T47D (cell line): ENCODE measurements at regions not wholly inside any gene's neighbourhood (a gene's known extent, or its start where the extent isn't known, plus 50 kb on each side); places are given as distances from the start of the nearest gene placed in this dataset.

Experiments
- DNase-seq, 2 experiments: peaks; one replicate each; pipeline versions ENCODE4 v3.0.0 to v3.0.0-alpha.2; 2011 to 2012; ENCODE audit warnings: low read depth in 1 of 2, low spot score in 1 of 2
- JUND ChIP-seq: IDR thresholded peaks from 2 replicates; pipeline ENCODE4 v1.6.1; 2012; ENCODE audit warnings: low read depth
- in situ Hi-C: cut with HindIII; loops from 2 replicates; pipeline ENCODE4 v1.10.0; 2016; ENCODE audit warnings: low sequenced_read_pairs, low pct_unique_long_range_greater_than_20kb

GRCh38 chr13:57353831-57354230 is 186.8 kb downstream of the PRR20E start:
- no peak for DNase-seq
- in situ Hi-C loops = no loop called here
- no peak for TF ChIP-seq JUND

- no peak for TF ChIP-seq JUND
- in situ Hi-C loops = no loop called here
- DNase-seq = no peak
These were observed 208.9 kb downstream of the PRR20E start for GRCh38 chr13:57375876-57376275.

- no peak for TF ChIP-seq JUND
- in situ Hi-C loops = no loop called here
- no peak for DNase-seq
These were observed 223.2 kb upstream of the PCDH17 start for GRCh38 chr13:57408312-57408711.

GRCh38 chr13:57409121-57409520 is 222.4 kb upstream of the PCDH17 start:
- no peak for TF ChIP-seq JUND
- in situ Hi-C loops = no loop called here
- DNase-seq = no peak

- in situ Hi-C loops = no loop called here
- no peak for TF ChIP-seq JUND
- no peak for DNase-seq
These were observed 221.9 kb upstream of the PCDH17 start for GRCh38 chr13:57409656-57410055.

GRCh38 chr13:57418067-57418677 is 213.4 kb upstream of the PCDH17 start:
- in situ Hi-C loops = no loop called here
- no peak for TF ChIP-seq JUND
- DNase-seq = no peak

GRCh38 chr13:57424379-57424778 is 207.2 kb upstream of the PCDH17 start:
- in situ Hi-C loops = no loop called here
- no peak for TF ChIP-seq JUND
- no peak for DNase-seq

- no peak for TF ChIP-seq JUND
- in situ Hi-C loops = no loop called here
- DNase-seq = no peak
These were observed 206.0 kb upstream of the PCDH17 start for GRCh38 chr13:57425531-57425930.

- in situ Hi-C loops = no loop called here
- DNase-seq = no peak
- no peak for TF ChIP-seq JUND
These were observed 194.0 kb upstream of the PCDH17 start for GRCh38 chr13:57437587-57437986.

GRCh38 chr13:57438072-57438471 is 193.5 kb upstream of the PCDH17 start:
- no peak for DNase-seq
- in situ Hi-C loops = no loop called here
- TF ChIP-seq JUND = no peak

GRCh38 chr13:57443494-57443893 is 188.1 kb upstream of the PCDH17 start:
- TF ChIP-seq JUND = no peak
- DNase-seq = no peak
- in situ Hi-C loops = no loop called here

- in situ Hi-C loops = no loop called here
- no peak for TF ChIP-seq JUND
- DNase-seq = no peak
These were observed 181.2 kb upstream of the PCDH17 start for GRCh38 chr13:57450356-57450755.

- in situ Hi-C loops = no loop called here
- TF ChIP-seq JUND = no peak
- DNase-seq = no peak
These were observed 179.3 kb upstream of the PCDH17 start for GRCh38 chr13:57452228-57452627.

- no peak for TF ChIP-seq JUND
- in situ Hi-C loops = no loop called here
- no peak for DNase-seq
These were observed 161.1 kb upstream of the PCDH17 start for GRCh38 chr13:57470491-57470890.
